Karpas-422 (cell line): ENCODE measurements at regions not wholly inside any gene's neighbourhood (a gene's known extent, or its start where the extent isn't known, plus 50 kb on each side); places are given as distances from the start of the nearest gene placed in this dataset.
"Not testable (repeated sequence)": the region's sequence is repeated elsewhere in the genome, so short reads cannot be mapped to it uniquely, and the experiment has no call there.

Experiments
- DNase-seq: peaks from one replicate; pipeline ENCODE4 v3.0.0-alpha.2; 2015
- H2AFZ ChIP-seq: fragments of 200-600 bp; sonication (generic); 2 replicates; pipeline ENCODE4 v1.6.1; 2014; ENCODE audit warnings: antibody characterized with exemption, low read length, mixed read lengths
- H3K27ac ChIP-seq: fragments of 200-600 bp; sonication (generic); 2 replicates; pipeline ENCODE4 v1.5.1; 2014; ENCODE audit warnings: mild to moderate bottlenecking, low read length, moderate library complexity
- H3K27me3 ChIP-seq: fragments of 200-600 bp; sonication (generic); 2 replicates; pipeline ENCODE4 v1.6.1; 2014; ENCODE audit warnings: low read length, mixed read lengths
- H3K36me3 ChIP-seq: fragments of 200-600 bp; sonication (generic); 2 replicates; pipeline ENCODE4 v1.6.1; 2014; ENCODE audit warnings: low read length, mixed read lengths; ENCODE audit not compliant: insufficient read depth
- H3K4me1 ChIP-seq: fragments of 200-600 bp; sonication (generic); 2 replicates; pipeline ENCODE4 v1.6.1; 2014; ENCODE audit warnings: mild to moderate bottlenecking, low read length, mixed read lengths
- H3K4me2 ChIP-seq: fragments of 200-600 bp; sonication (generic); 2 replicates; pipeline ENCODE4 v1.6.1; 2014; ENCODE audit warnings: low read length, low read depth, mild to moderate bottlenecking; ENCODE audit not compliant: poor library complexity, severe bottlenecking
- H3K4me3 ChIP-seq: fragments of 200-600 bp; sonication (generic); 2 replicates; pipeline ENCODE4 v1.5.1; 2014; ENCODE audit warnings: mild to moderate bottlenecking, antibody characterized with exemption, low read length, mixed read lengths
- H3K79me2 ChIP-seq: fragments of 200-600 bp; sonication (generic); 2 replicates; pipeline ENCODE4 v1.6.1; 2014; ENCODE audit warnings: mild to moderate bottlenecking, low read length, mixed read lengths
- H3K9ac ChIP-seq: fragments of 200-600 bp; sonication (generic); 2 replicates; pipeline ENCODE4 v1.6.0; 2014; ENCODE audit warnings: low read length
- H3K9me2 ChIP-seq: fragments of 200-600 bp; sonication (generic), shearing (Covaris generic); replicated peaks from 2 replicates; pipeline ENCODE4 v1.6.0; 2014; ENCODE audit warnings: mild to moderate bottlenecking, low read length, moderate library complexity; ENCODE audit not compliant: insufficient read depth
- H3K9me3 ChIP-seq: fragments of 300-700, 200-600 bp; sonication (generic); 2 replicates; pipeline ENCODE4 v1.6.1; 2014; ENCODE audit warnings: low read length, mixed read lengths
- H4K20me1 ChIP-seq: fragments of 200-600 bp; sonication (generic); 2 replicates; pipeline ENCODE4 v1.6.1; 2014; ENCODE audit warnings: mild to moderate bottlenecking, antibody characterized with exemption, low read length, low read depth; ENCODE audit not compliant: insufficient read depth

- H3K4me3 ChIP-seq: no peak overlapping the region
- no peaks in the 10 kb centered on the region for H3K79me2 ChIP-seq
- H3K4me2 ChIP-seq: no peak overlapping the region
- no peaks in the 10 kb centered on the region for H3K4me1 ChIP-seq
- no peaks in the 10 kb centered on the region; the same call in 1 of the 2 replicates for H3K9me3 ChIP-seq
- DNase-seq: no peak
- no peak overlapping the region for H3K27ac ChIP-seq
- no peak overlapping the region for H2AFZ ChIP-seq
- no peaks in the 10 kb centered on the region for H4K20me1 ChIP-seq
- no peaks in the 10 kb centered on the region for H3K9me2 ChIP-seq
- no peaks in the 10 kb centered on the region for H3K36me3 ChIP-seq
- no peaks in the 10 kb centered on the region for H3K27me3 ChIP-seq
- no peak overlapping the region for H3K9ac ChIP-seq
Measured at GRCh38 chr21:20445971-20446370, 552.2 kb upstream of the NCAM2 start.

GRCh38 chr21:20451046-20451445 lies 547.2 kb upstream of the NCAM2 start:
- Histone ChIP-seq H3K79me2 (no peaks in the 10 kb centered on the region), H2AFZ (no peak overlapping the region), H3K9ac (no peak overlapping the region), H3K27me3 (no peaks in the 10 kb centered on the region), H3K4me1 (no peaks in the 10 kb centered on the region), H3K9me2 (no peaks in the 10 kb centered on the region), H3K9me3 (no peaks in the 10 kb centered on the region), H3K4me3 (no peak overlapping the region), H3K4me2 (no peak overlapping the region), H3K36me3 (no peaks in the 10 kb centered on the region), H4K20me1 (no peaks in the 10 kb centered on the region), H3K27ac (no peak overlapping the region)
- no peak for DNase-seq

- no peaks in the 10 kb centered on the region for H3K79me2 ChIP-seq
- H2AFZ ChIP-seq: no peak overlapping the region
- H4K20me1 ChIP-seq: no peaks in the 10 kb centered on the region
- no peaks in the 10 kb centered on the region for H3K4me1 ChIP-seq
- H3K4me2 ChIP-seq: no peak overlapping the region
- no peak overlapping the region for H3K4me3 ChIP-seq
- no peak for DNase-seq
- no peak overlapping the region for H3K27ac ChIP-seq
- no peaks in the 10 kb centered on the region for H3K36me3 ChIP-seq
- H3K9me2 ChIP-seq: no peaks in the 10 kb centered on the region
- no peak overlapping the region for H3K9ac ChIP-seq
- H3K9me3 ChIP-seq: no peaks in the 10 kb centered on the region
- no peaks in the 10 kb centered on the region for H3K27me3 ChIP-seq
Measured at GRCh38 chr21:20452935-20453334, 545.3 kb upstream of the NCAM2 start.

GRCh38 chr21:20459838-20460237 lies 538.4 kb upstream of the NCAM2 start:
- Histone ChIP-seq H3K79me2 (no peaks in the 10 kb centered on the region), H3K9ac (no peak overlapping the region), H4K20me1 (no peaks in the 10 kb centered on the region), H3K4me1 (no peaks in the 10 kb centered on the region), H3K4me3 (no peak overlapping the region), H3K9me3 (peaks cover 3% of the 10 kb centered on the region; the same call in 1 of the 2 replicates), H3K27ac (no peak overlapping the region), H3K27me3 (no peaks in the 10 kb centered on the region), H3K36me3 (no peaks in the 10 kb centered on the region), H3K9me2 (no peaks in the 10 kb centered on the region), H2AFZ (no peak overlapping the region), H3K4me2 (no peak overlapping the region)
- DNase-seq: no peak

GRCh38 chr21:20463362-20463761 lies 534.8 kb upstream of the NCAM2 start:
- Histone ChIP-seq H3K4me2 (no peak overlapping the region), H3K9me3 (peaks cover 3% of the 10 kb centered on the region), H3K4me1 (no peaks in the 10 kb centered on the region), H3K79me2 (no peaks in the 10 kb centered on the region), H3K36me3 (no peaks in the 10 kb centered on the region), H3K9ac (no peak overlapping the region), H2AFZ (no peak overlapping the region), H3K27me3 (no peaks in the 10 kb centered on the region), H3K4me3 (no peak overlapping the region), H3K27ac (no peak overlapping the region), H3K9me2 (no peaks in the 10 kb centered on the region), H4K20me1 (no peaks in the 10 kb centered on the region)
- no peak for DNase-seq

- Histone ChIP-seq H4K20me1 (no peaks in the 10 kb centered on the region), H3K4me2 (no peak overlapping the region), H2AFZ (no peak overlapping the region), H3K4me1 (no peaks in the 10 kb centered on the region), H3K27me3 (no peaks in the 10 kb centered on the region), H3K9ac (no peak overlapping the region), H3K27ac (no peak overlapping the region), H3K36me3 (no peaks in the 10 kb centered on the region), H3K9me2 (no peaks in the 10 kb centered on the region; the same call in 1 of the 2 replicates), H3K4me3 (no peak overlapping the region), H3K9me3 (peaks cover 4% of the 10 kb centered on the region), H3K79me2 (no peaks in the 10 kb centered on the region)
- DNase-seq: no peak
Measured at GRCh38 chr21:20469361-20469760, 528.8 kb upstream of the NCAM2 start.

- Histone ChIP-seq H3K79me2 (no peaks in the 10 kb centered on the region), H3K4me3 (no peak overlapping the region), H3K27me3 (no peaks in the 10 kb centered on the region), H3K9me3 (peaks cover 3% of the 10 kb centered on the region; the same call in 1 of the 2 replicates), H3K4me1 (no peaks in the 10 kb centered on the region), H3K9me2 (no peaks in the 10 kb centered on the region), H3K4me2 (no peak overlapping the region), H3K36me3 (no peaks in the 10 kb centered on the region), H3K9ac (no peak overlapping the region), H4K20me1 (no peaks in the 10 kb centered on the region), H3K27ac (no peak overlapping the region), H2AFZ (no peak overlapping the region)
- DNase-seq: no peak
Measured at GRCh38 chr21:20486303-20486702, 511.9 kb upstream of the NCAM2 start.

GRCh38 chr21:20502915-20503314 lies 495.3 kb upstream of the NCAM2 start:
- H3K9me3 ChIP-seq, H3K36me3 ChIP-seq, H3K9me2 ChIP-seq, H3K27ac ChIP-seq, H3K9ac ChIP-seq, H3K27me3 ChIP-seq, H3K4me1 ChIP-seq, H3K79me2 ChIP-seq, H3K4me2 ChIP-seq, H3K4me3 ChIP-seq, H2AFZ ChIP-seq, DNase-seq, H4K20me1 ChIP-seq: not testable (repeated sequence)

GRCh38 chr21:20507783-20508182 lies 490.4 kb upstream of the NCAM2 start:
- Histone ChIP-seq H3K4me1 (peaks cover 7% of the 10 kb centered on the region), H2AFZ (no peak overlapping the region), H3K79me2 (no peaks in the 10 kb centered on the region), H3K9ac (no peak overlapping the region), H3K9me3 (peaks cover 7% of the 10 kb centered on the region), H3K4me3 (no peak overlapping the region), H3K27ac (no peak overlapping the region), H3K36me3 (no peaks in the 10 kb centered on the region), H4K20me1 (no peaks in the 10 kb centered on the region), H3K27me3 (no peaks in the 10 kb centered on the region), H3K4me2 (no peak overlapping the region), H3K9me2 (no peaks in the 10 kb centered on the region)
- DNase-seq: no peak
